ENCODE measurements at regions not wholly inside any gene's neighbourhood (a gene's known extent, or its start where the extent isn't known, plus 50 kb on each side); places are given as distances from the start of the nearest gene placed in this dataset.

GRCh38 chr9:38276771-38277439, 115.6 kb upstream of the ALDH1B1 start:
- H3K79me2 ChIP-seq (ENCODE audit: insufficient read depth, low read length) = no peaks in the 10 kb centered on the region
- no peak overlapping the region for H3K4me2 ChIP-seq (ENCODE audit: low read depth, low read length)
- H3K27me3 ChIP-seq (ENCODE audit: control insufficient read depth in 1 of 2, insufficient read depth in 2 of 2, low read length in 2 of 2) = peaks cover under 1 to 30% of the 10 kb centered on the region in 2 experiments; a peak in 3 of 5 replicates
- 24% methylated on average over 10 of the region's 14 CpGs for WGBS (ENCODE audit: low lambda C conversion rate)
- H4K20me1 ChIP-seq (ENCODE audit: insufficient read depth, low read length) = no peaks in the 10 kb centered on the region
- H2AFZ ChIP-seq (ENCODE audit: low read length) = no peak overlapping the region
- no peak overlapping the region for H3K4me3 ChIP-seq (replicated peaks in 1 of 3; ENCODE audit: insufficient read depth in 1 of 3, low read depth in 2 of 3, low read length in 3 of 3)
- BruUV-seq (replicated peaks) = no TSS peak
- intact Hi-C loops (cut with micrococcal nuclease; ENCODE audit: unreplicated experiment) = no loop called here
- DNase-seq (ENCODE audit: low spot score) = no peak
- no peak overlapping the region for H3K9ac ChIP-seq (ENCODE audit: insufficient read depth, low read depth, low read length)
- H3K4me1 ChIP-seq (ENCODE audit: insufficient read depth, low read length) = no peaks in the 10 kb centered on the region
- no peak overlapping the region for H3K27ac ChIP-seq (ENCODE audit: extremely low read length, insufficient read depth, low read length)
- FAIRE-seq = no peak
- no peaks in the 10 kb centered on the region for H3K9me3 ChIP-seq (ENCODE audit: low read length)
- ChIA-PET CTCF (ENCODE audit: low intra/inter-chr PET ratio, low total read pairs) (no interaction called here), POLR2A (no interaction called here)
- no peak for ATAC-seq
- in situ Hi-C loops (cut with HindIII; ENCODE audit: extremely low pct_ligation_motif_present, low pct_unique_long_range_greater_than_20kb) = no loop called here
- H3K36me3 ChIP-seq (replicated peaks in 1 of 2; ENCODE audit: control insufficient read depth in 1 of 2, insufficient read depth in 2 of 2, low read length in 2 of 2) = no peaks in the 10 kb centered on the region
- TF ChIP-seq ZNF724P (CRISPR knock-in tag; IDR thresholded peaks at IDR 0.05; ENCODE audit: borderline replicate concordance) (no peak), ZNF343 (CRISPR knock-in tag; IDR thresholded peaks at IDR 0.05) (no peak), ZFY (CRISPR knock-in tag; IDR thresholded peaks at IDR 0.05) (no peak), KDM4B (CRISPR knock-in tag; IDR thresholded peaks at IDR 0.05) (no peak), ZNF3 (CRISPR knock-in tag; IDR thresholded peaks at IDR 0.05) (no peak), MNT (IDR thresholded peaks at IDR 0.05) (no peak), SAFB2 (CRISPR knock-in tag; IDR thresholded peaks at IDR 0.05; ENCODE audit: borderline replicate concordance, low read depth) (no peak), FOXO1 (CRISPR knock-in tag; IDR thresholded peaks at IDR 0.05) (no peak), ZNF276 (CRISPR knock-in tag; IDR thresholded peaks at IDR 0.05; ENCODE audit: low read depth) (no peak), FOXK1 (CRISPR knock-in tag; IDR thresholded peaks at IDR 0.05; ENCODE audit: borderline replicate concordance, low read depth) (no peak), PRDM10 (CRISPR knock-in tag; IDR thresholded peaks at IDR 0.05; ENCODE audit: low read depth) (no peak), ARID5B (CRISPR knock-in tag; IDR thresholded peaks at IDR 0.05) (no peak), NR2F6 (IDR thresholded peaks at IDR 0.05) (no peak), NR2F6 (CRISPR knock-in tag; IDR thresholded peaks at IDR 0.05) (no peak), EEA1 (CRISPR knock-in tag; IDR thresholded peaks at IDR 0.05; ENCODE audit: borderline replicate concordance) (no peak)
